NCI-H2107 treated with DMSO at 0.1 percent for 48 hours (cell line): ENCODE measurements at regions not wholly inside any gene's neighbourhood (a gene's known extent, or its start where the extent isn't known, plus 50 kb on each side); places are given as distances from the start of the nearest gene placed in this dataset.

Experiments
- DNase-seq: peaks from one replicate; lab custom pipeline; 2025; ENCODE audit not compliant: unreplicated experiment; lab: John Stamatoyannopoulos, UW

DNA sequence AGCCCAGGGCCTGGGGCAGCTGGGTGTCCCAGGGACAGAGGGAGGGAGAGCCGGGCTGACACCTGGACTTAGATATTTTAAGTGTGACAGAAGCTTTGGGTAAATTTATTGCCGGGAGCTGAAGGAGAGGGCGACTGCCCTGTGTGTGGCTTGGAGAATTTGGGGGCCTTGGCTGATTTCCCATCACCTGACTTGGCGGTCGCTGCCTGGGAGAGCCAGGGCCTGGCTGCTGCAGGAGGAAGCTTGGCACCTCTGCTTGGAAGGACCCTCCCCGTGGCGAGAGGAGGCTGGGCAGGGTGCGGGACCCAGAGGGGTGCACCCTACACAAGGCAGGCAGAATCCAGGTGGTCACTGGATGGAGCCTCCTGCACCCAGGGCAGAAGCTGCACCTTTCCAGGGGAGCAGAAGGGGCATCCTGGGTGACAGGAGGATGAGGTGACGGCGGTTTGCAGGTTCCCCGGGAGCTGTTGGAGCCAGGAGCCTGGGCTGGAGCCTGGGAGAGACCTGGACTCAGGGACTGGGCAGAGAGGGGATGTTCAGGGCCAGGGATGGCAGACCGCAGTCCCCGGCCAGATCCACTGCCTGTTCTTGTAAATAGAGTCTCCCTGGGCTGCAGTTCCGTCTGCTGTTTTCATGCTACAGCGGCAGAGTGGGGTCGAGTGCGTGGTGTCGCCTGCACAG, 72.0 kb downstream of the RGS12 start:
- no peak for DNase-seq

DNA sequence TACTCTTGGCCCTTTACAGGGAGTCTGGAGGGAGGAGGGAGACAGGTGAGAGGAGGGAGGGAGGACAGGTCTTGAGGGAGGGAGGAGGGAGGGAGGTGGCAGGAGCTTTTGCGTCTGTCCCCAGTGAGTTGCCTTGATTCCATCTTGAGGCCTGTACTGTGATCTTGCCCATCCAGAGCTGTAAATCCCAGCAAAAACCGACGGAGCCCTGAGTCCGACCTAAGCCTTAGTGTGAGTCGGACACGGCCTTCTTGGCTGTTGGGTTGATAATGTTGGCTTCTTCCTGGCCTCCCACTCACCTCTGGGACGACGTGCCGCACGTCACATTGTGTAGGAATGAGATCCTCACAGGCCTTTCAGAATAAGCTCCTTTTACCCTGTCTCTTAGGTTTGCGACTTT, 72.5 kb downstream of the RGS12 start:
- no peak for DNase-seq

DNA sequence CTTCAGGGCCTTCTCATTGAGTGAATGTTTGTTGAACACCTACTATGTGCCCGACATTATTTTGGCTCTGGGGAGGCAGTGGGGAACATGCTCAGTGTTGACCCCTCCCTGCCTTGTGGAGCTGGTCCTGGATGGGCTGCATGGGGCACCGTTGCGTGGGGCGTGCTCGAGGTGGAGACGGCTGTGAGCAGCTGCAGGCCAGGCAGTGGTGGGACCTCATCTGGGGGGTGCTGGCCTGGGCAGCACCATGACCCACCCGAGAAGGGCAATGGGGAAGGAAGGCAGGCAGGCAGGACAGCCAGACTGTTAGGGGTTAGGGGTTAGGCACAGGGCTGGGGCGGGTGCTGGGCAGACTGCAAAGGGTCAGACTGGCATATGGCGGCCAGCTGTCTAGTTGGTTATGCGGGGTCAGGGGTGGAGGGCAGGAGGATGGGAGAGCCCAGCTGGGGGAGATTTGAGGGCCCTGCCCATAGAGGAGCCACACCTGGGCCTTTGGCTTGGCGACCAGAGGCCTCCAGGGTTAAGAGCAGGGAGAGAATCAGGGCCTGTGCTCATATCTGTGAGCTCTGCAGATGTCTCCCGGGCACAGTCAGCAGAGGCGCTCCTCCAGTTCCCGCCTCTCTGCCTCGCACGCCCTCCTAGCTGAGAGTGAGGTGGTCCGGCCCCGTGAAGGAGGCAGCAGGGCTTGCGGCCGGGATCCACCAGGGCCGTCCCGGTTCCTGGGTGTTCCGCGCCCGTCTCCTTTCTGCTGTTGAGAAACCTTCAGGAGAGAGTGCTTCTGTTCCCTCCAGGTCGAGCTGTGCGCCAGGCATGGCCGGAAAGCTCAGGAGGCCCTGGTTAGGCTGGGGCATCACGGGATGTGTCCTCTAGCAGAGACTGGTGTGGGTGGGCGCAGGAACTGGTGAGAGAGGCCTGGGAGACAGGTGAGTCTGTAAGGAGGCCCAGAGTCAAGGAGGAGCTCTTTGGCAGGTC, 73.3 kb downstream of the RGS12 start:
- DNase-seq, result no peak

DNA sequence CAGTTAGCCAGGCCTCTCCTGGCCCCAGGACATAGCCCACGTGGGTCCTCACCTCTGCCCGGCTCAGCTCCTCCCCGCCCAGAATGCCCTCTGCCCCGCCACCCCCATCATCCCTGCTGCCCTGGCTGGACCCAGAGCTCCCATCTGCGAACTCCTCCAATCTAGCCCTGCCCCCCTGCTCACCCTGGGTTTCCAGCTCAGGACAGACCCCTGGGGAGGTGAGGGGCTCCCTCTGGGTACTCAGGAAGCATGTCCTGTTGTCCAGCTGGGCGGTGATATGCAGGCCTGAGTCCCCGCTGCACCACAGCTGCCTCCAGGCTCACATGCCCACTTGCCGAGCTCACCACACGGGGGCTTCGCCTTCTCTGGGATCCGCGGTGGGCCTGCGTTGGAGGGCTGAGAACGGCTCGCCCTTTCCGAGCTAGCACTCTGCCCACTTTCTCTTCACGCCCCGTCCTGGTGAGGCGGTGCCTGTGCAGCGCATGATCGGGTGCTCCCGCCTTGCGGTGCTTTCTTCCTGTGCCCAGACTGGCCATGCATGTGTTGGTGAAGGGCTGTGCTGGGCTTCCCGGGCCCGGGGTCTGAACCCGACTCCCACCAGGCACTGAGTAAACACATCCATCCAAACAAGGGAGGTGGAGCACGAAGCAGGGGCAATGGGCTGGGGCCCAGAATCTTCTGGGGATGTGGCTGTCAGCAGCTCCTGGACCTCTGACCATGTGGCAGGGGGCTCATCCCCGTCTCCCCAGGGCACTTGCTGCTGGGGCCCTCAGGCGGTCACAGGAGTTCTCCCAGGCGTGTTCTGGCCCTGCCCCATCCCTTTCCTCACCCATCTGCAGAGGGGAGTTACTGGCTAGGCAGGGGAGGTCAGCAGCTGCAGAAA, 74.3 kb downstream of the RGS12 start:
- DNase-seq, result no peak

DNA sequence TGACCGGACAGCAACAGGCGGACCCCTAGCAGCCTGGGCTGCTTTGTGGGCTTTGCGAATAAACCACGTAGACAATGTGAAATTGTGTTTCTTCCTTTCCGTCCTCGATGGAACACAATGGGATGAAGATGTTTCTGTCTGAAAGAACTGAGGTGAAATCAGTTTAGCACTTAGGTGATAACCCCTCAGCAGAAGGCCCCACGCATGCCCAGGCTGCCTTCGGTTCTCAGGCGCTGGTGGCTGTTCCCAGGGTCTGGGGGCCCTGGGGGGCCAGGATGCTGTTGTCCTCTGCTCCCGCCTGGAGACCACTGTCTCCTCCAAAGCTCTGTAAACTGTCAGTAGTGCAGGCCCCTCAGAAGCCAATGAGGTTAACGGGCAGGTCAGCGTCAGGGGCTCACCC, 73.9 kb upstream of the HGFAC start:
- DNase-seq, result no peak

DNA sequence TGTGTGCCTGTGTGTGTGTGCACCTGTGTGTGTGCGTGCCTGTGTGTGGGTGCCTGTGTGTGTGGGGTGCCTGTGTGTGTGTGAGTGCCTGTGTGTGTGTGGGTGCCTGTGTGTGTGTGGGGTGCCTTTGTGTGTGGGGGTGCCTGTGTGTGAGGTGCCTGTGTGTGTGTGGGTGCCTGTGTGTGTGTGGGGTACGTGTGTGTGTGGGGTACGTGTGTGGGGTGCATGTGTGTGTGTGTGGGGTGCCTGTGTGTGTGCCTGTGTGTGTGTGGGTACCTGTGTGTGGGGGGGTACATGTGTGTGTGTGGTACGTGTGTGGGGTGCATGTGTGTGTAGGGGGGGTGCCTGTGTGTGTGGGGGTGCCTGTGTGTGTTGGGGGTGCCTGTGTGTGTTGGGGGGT, 73.4 kb upstream of the HGFAC start:
- no peak for DNase-seq

DNA sequence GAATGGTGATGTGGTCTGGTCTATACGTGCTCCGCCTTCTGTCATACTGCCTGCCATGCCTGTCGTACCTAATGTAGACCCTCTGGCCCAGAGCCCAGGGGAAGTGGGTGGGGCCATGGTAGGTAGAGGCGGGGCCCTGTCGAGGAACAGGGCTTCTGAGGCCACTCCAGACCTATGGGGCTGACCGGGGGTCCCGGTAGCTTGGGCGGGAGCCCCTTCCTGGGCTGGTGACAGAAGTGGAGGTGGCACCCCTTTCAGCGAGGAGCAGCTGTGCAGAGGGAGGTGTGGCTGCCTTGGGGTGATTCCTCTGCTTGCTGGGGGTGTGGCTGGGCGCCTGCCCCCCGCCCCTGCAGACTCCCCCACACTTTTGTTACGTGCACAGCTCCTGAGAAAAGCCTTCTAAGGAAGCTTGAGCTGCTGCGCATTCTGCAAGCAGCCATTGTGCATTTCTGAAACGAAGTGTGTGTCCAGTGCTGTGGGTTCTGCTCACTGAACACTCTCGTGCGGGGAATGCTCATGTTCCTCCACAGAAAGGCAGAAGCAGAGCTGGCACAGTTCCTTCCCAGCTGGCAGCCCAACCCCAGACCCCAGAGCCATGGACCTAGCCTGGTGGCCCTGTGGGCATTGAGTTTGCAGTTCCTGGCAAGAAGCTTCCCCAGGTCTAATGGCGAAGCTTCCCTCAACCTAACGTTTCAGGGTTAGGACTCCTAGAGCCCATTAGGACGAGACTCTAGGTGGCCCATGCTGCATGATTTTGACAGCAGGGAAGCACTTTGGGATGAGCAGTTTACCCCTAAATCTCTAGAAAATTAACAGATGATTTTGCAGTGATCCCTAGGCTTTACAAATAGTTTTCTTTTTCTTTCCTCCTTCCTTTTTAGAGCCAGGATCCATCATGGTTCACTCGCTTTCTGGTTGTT, 72.7 kb upstream of the HGFAC start:
- DNase-seq, result no peak

DNA sequence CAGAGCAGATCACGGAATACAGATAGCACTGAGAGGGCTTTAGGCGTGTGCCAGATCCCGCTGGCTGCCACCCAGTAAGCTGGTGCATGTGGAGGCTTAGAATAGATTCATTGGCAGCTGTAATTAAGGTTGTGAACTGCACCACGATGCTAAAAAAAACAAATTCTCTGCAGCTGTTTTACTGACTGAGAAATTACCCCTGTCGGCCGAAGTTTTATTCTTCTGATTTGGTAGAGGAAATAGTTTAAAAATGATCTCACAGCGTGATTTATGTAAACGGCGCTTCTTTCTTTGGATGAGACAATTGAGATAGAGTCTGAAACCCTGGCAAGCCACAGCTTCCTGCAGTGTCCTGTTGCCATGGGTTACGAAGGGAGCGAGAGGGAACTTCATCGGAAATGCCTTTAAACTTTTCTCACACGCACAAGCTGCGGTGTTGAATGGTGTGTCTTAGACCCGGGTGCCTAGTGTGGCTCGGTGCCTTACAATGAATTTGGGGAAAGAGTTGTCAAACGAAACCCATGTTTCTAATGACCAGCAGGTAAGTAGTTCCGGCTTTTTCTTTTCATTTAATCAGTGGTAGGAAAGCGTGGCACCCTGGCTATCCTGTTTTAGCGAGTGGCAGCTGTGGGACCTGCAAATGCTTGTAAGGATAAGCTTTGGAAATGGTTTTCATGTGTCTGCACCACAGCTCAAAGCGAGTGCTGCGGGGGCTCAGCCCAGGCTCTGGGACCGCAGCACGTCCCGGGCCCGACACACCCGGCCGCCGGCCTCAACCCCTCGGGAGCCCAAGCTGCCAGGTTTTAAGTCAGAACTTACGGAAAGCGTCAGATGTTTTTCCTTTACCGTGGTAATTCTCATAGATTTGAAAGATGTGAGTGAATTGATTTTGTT, 71.7 kb upstream of the HGFAC start:
- DNase-seq, result no peak

DNA sequence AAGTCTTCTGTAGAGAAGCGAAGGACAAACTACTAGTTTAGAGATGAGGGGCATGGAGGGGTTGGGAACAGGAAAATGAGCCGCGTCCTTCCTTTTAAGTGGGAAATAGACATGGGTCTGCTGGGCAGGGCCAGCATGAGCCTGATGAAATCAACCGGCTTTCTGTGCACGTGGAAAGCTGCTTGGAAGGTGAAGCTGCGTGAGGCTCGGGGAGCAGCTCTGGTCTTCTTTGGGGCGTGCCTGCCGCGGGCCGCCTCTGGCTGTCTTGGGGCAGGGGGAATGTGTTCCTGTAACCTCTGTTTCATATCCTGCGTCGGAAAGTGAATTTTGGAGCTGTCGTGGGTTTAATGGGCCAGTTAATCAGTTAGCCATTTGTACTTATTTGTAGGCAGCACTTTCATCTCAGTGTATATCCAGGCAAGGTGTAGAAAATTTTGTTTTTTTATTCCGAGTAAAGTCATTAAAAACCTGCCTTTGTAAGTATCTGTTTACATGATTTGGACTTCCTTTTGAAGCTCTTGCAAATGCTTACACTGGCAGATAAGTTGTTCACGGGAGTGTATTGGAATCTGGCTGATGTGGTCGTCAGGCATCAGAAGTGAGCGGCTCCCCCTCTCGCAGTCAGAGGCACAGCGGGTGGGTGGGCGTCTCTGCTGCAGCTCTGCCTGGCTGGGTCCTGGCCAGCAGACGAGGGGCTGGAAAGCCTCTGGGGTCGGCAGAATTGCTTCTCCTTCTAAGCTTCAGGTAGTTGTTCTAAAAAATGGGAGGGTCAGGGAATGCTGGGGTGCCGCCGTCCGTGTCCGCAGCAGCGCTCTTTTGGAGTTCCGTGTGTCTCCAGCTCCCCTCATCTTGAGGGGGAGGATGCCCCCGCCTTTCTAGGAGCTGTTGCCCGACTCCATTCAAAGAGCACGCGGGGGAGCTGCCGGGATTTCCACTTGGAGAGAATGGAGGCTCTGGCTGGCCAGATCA, 70.5 kb upstream of the HGFAC start:
- no peak for DNase-seq

DNA sequence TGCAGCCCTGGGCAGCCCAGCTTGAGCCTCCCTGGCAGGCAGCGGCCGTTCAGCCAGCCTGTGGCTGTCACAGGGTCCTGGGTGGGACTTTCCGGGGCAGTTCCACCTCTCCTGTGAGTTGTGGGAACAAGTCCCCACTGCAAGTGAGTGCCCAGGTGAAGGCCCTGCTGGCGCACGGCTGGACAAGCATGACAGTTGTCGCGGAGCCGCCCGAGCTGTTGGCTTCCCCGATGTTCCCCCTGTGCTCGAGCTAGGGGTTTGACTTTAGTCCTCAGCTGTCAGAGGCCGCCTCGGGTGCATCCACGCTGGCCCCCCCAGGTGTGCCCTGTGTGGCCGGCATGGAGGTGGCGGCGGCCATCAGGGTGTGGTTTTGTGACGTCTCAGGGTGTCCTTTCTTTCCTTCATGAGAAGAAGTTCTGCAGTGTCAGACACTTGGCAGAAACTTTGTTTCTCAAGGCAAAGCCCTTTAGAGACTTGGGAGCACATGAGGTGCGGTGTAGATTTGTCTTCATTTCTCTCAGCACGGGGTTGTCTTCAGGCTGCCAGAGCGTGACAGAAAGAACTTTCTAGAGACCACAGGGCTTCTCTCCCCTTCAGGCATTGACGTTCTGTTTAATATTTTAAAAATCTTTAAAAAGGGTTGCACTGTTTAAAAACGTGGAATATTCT, 69.4 kb upstream of the HGFAC start:
- no peak for DNase-seq

DNA sequence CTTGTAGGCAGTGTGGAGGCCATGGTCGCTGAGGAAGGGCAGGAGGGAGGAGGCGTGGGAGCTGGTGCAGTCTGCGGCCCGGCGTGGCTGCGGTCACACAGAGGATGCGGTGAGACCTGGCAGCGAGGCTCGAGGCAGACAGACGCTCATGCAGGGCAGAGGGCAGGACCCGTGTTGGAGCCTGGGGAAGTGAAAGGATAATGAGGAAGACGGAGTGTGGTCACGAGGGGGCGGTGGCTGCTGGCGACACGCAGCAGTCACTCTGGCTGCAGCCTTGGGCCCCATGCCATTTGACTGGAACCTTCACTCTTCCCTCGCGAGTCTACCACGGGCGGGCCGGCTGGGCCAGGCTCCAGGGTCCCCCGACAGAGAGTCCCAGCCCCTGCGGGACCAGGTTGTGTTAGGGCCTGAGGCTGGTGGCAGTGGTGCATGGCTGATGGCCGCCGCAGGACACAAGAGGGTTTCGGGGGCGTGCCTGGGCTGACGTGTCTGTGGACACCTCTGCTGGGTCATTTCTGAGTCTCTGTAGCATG, 68.8 kb upstream of the HGFAC start:
- DNase-seq, result no peak

DNA sequence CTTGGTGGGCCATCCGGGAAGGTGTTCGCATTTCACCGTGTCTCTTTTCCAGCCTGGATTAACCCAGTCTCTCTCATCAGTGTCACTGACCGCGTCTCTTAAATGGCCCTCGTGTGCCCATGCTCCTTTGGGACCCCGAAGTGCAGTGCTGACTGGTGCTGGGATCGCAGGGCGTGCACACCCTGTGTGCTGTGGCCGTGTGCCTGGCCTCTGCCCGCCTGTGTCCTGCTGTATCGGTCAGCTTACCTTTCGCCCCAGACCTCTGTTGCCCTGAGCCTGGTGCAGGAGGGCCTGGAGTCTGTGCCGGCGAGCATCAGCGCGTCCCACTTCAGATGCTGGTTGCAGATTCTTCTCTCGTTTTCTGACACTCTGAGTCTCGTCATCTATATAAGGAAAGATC, 68.3 kb upstream of the HGFAC start:
- DNase-seq, result no peak

DNA sequence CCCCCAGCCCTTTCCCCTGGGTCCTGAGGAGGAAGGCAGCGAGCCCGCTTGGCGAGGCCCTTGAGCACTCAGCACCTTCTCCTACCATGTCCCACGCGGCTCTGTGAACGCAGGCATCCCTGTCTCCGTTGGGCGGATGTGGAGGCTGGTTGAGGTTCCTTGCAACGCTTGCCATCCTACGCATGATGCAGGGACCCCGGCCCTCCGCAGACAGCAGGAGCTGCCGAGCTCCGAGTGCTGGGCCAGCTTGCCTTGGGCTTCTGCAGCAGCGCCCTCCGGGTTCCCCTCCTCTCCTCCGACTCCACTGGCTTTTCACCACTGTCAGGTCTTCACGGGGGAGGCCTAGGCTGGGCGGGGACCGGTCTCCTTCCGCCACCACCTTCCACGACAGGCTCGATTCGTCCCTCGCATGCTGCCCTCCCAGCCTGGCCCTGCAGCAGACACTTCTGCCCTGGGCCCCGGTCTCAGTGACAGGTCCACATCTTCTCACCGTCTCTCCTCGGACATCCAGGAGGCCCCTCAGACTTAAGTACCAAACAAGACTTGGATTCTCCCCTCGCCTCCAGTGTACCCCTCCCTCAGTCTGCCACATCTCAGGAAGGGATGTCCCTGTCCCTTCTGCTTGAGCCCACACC, 67.6 kb upstream of the HGFAC start:
- DNase-seq, result no peak

DNA sequence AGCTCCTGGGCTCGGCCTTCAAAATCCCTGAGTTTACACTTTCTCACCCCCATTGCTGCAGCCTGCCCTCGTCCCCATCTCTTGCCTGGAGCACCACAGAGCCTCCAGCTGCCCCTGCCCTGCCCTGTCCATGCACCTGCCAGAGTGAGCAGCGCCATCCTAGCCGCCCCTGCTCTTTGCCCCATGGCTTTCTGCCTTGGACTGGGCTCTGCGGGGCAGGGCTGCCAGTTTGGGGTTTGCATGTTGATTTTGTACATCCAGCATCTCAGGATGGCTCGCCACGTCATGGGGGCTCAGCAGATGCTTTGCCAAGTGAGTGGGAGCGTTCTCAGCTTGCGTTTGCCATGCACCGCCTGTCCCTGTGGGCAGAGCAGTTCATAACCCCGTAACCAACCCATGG, 67.1 kb upstream of the HGFAC start:
- no peak for DNase-seq

DNA sequence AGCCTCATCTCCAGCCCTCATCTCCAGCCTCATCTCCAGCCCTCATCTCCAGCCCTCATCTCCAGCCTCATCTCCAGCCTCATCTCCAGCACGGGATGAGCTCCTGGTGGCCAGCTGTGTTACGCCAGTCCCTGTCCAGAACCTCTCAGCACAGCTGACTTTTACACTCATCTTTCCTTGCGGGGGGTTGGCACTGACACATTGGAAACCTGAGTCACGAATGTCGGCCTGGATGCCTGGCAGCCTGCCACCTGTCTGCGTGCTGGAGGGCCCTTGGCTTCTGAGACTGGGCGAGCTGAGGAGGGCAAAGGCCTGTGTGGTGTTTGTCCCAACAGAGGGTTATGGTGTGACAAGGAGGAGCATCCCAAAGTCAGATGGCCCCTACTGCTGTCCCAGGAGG, 66.1 kb upstream of the HGFAC start:
- peak; percentile 24 for DNase-seq

DNA sequence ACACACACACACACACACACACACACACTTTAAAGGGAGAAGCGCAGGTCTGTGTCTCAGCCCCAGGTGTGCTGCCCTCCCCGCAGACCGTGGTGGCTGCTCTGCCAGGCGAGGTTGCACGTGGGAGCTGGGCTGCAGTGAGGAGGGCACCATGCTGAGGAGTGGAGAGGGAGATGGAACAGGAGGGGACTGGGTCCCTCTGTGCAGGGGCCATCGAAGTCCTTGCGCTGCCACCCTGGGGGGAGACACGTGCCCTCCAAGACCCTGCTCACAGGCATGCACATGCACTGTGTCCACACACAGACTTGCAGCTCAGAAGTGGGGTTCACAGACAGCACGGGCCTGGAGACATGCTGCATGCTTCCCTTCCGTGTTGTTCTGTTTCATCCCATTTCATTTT, 65.5 kb upstream of the HGFAC start:
- DNase-seq, result no peak

DNA sequence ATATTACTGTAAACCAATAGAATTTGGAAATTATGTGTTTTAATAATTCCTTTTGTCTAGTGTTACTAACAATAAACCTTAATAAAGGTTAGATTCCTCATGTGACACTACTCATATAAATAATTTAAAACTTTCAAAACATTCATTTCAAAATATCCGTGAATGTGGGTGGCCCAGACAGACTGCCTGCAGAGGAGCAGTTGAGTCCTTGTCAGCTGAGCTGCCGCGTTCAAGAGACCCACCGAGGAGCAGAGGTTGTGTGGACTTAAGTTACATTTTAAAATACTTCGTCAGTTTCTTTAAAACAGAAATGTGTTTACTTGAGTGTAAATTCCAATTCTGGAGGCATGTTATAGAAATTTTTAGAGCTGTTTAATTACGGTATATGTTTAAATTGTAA, 64.2 kb upstream of the HGFAC start:
- no peak for DNase-seq
